ENCODE measurements at regions not wholly inside any gene's neighbourhood (a gene's known extent, or its start where the extent isn't known, plus 50 kb on each side); places are given as distances from the start of the nearest gene placed in this dataset.

- TF ChIP-seq, protein P1, sequence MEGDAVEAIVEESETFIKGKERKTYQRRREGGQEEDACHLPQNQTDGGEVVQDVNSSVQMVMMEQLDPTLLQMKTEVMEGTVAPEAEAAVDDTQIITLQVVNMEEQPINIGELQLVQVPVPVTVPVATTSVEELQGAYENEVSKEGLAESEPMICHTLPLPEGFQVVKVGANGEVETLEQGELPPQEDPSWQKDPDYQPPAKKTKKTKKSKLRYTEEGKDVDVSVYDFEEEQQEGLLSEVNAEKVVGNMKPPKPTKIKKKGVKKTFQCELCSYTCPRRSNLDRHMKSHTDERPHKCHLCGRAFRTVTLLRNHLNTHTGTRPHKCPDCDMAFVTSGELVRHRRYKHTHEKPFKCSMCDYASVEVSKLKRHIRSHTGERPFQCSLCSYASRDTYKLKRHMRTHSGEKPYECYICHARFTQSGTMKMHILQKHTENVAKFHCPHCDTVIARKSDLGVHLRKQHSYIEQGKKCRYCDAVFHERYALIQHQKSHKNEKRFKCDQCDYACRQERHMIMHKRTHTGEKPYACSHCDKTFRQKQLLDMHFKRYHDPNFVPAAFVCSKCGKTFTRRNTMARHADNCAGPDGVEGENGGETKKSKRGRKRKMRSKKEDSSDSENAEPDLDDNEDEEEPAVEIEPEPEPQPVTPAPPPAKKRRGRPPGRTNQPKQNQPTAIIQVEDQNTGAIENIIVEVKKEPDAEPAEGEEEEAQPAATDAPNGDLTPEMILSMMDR (IDR thresholded peaks at IDR 0.05; ENCODE audit: control extremely low read depth, extremely low read depth, low read depth, missing control alignments): no peak
- POLR2A ChIA-PET: no interaction called here
- CTCF ChIA-PET: no interaction called here
- no peak for DNase-seq (ENCODE audit: extremely low spot score)
Measured at GRCh38 chr6:156344491-156344890, 432.7 kb upstream of the ARID1B start.

- TF ChIP-seq, protein P1 (IDR thresholded peaks at IDR 0.05; ENCODE audit: control extremely low read depth, extremely low read depth, low read depth, missing control alignments): no peak
- ChIA-PET POLR2A (no interaction called here), CTCF (interaction anchor here (0.9 kb wide), 1 partner anchor 226 kb away, joined by 3 read pairs; no protein-coding TSS in a partner anchor)
- no peak for DNase-seq (ENCODE audit: extremely low spot score)
Measured at GRCh38 chr6:156337801-156338200, 439.4 kb upstream of the ARID1B start.

DNA sequence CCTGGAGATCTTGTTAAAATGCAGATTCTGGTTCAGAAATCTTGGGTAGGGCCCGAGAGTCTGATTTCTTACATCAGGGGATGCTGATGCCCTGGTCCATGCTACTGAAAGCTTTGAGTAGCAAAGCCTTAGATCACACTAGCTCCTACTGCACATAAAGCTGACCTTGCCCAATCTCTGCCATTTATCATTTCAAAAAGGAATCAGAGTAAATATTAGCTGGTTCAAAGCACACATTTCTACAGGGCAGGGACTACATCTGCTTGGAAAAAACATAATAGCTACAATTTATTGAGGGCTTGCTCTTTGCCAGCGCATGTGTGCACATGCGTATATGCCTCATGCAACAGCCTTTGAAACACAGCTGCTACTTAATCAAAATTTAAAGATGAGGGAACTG, 440.4 kb upstream of the ARID1B start:
- no peak for DNase-seq (ENCODE audit: extremely low spot score)
- ChIA-PET CTCF (interaction anchor here (0.9 kb wide), 1 partner anchor 225 kb away, joined by 3 read pairs; no protein-coding TSS in a partner anchor), POLR2A (no interaction called here)
- TF ChIP-seq, protein P1 (IDR thresholded peaks at IDR 0.05; ENCODE audit: control extremely low read depth, extremely low read depth, low read depth, missing control alignments): no peak

DNA sequence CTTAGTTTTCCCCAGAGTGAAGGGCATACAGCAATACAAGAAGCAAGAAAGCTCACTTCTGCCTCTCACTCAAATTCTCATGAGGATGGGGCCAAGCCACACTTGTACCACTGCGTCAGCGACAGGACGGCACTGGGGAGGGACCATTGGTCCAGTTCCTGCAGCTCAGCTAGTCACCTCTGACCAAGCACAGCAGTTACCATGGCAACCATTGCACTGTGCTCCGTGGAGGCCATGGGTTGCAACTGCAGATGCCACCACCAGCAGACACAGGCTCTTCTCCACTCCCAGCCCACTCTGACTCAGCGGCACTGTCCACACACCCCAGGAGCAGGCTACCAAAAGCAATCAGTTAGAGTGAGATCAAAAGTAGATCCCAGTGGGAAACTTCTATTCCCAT, 441.1 kb upstream of the ARID1B start:
- POLR2A ChIA-PET: no interaction called here
- TF ChIP-seq, protein P1 (IDR thresholded peaks at IDR 0.05; ENCODE audit: control extremely low read depth, extremely low read depth, low read depth, missing control alignments): no peak
- CTCF ChIA-PET: interaction anchor here (0.8 to 1.1 kb wide), 2 partner anchors 30 to 57 kb away, joined by 3 read pairs; no protein-coding TSS in a partner anchor
- DNase-seq (ENCODE audit: extremely low spot score): no peak

GRCh38 chr6:156334966-156335365, 442.2 kb upstream of the ARID1B start:
- POLR2A ChIA-PET: no interaction called here
- TF ChIP-seq, protein P1 (IDR thresholded peaks at IDR 0.05; ENCODE audit: control extremely low read depth, extremely low read depth, low read depth, missing control alignments): no peak
- CTCF ChIA-PET: interaction anchor here (1.5 kb wide), 1 partner anchor 39 kb away, joined by 3 read pairs; no protein-coding TSS in a partner anchor
- DNase-seq (ENCODE audit: extremely low spot score): no peak

GRCh38 chr6:156319707-156320106, 457.5 kb upstream of the ARID1B start:
- TF ChIP-seq, protein P1 (IDR thresholded peaks at IDR 0.05; ENCODE audit: control extremely low read depth, extremely low read depth, low read depth, missing control alignments): no peak
- ChIA-PET POLR2A (no interaction called here), CTCF (no interaction called here)
- no peak for DNase-seq (ENCODE audit: extremely low spot score)

Measured in GM10248 (cell line).